ENCODE measurements at regions not wholly inside any gene's neighbourhood (a gene's known extent, or its start where the extent isn't known, plus 50 kb on each side); places are given as distances from the start of the nearest gene placed in this dataset.

DNA sequence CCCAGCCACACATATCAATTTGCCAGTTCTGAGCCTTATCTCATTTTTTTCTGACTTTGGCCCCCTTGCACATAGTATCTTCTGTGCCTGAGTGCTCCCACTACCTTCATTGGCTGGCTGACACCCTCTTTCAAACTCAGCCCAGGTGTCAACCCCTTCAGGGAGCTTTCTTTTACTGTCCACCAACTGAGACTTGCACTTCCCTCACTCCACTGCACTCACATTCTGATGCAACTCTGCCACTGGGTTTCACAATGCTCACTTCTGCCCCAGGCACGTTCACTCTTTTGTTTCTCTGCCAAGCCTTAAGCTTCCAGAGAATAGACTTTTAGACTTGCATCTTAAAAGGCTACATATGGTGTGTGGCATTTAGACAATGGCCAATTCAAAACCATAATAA is 101.5 kb upstream of the CBLB start:
- TF ChIP-seq POLR2A (IDR thresholded peaks at IDR 0.05) (no peak), CTCF (IDR thresholded peaks at IDR 0.05) (no peak)
